HEK293T (cell line): ENCODE measurements at regions not wholly inside any gene's neighbourhood (a gene's known extent, or its start where the extent isn't known, plus 50 kb on each side); places are given as distances from the start of the nearest gene placed in this dataset.

ENCODE experiments used
- BHLHE40 ChIP-seq: fragments of 450-650 bp; IDR thresholded peaks from 2 replicates; pipeline ENCODE4 v1.6.1; 2016; ENCODE audit warnings: mild to moderate bottlenecking, moderate library complexity, borderline replicate concordance
- CTBP1 ChIP-seq: fragments of 450-650 bp; IDR thresholded peaks from 2 replicates; pipeline ENCODE4 v1.6.1; 2016; ENCODE audit warnings: borderline replicate concordance
- FOXA1 ChIP-seq: fragments of 450-650 bp; IDR thresholded peaks from 2 replicates; pipeline ENCODE4 v1.6.1; 2016; ENCODE audit warnings: mild to moderate bottlenecking
- FOXK2 ChIP-seq: fragments of 450-650 bp; IDR thresholded peaks from 2 replicates; pipeline ENCODE4 v1.6.1; 2016; ENCODE audit warnings: mild to moderate bottlenecking
- FOXM1 ChIP-seq: fragments of 450-650 bp; IDR thresholded peaks from 2 replicates; pipeline ENCODE4 v1.6.1; 2017; ENCODE audit warnings: mild to moderate bottlenecking, borderline replicate concordance
- L3MBTL2 ChIP-seq: fragments of 450-650 bp; conservative IDR thresholded peaks from 2 replicates; pipeline ENCODE4 v1.6.1; 2016; ENCODE audit warnings: mild to moderate bottlenecking
- SP1 ChIP-seq: fragments of 450-650 bp; IDR thresholded peaks from 2 replicates; pipeline ENCODE4 v1.6.1; 2017
- SUZ12 ChIP-seq: fragments of 450-650 bp; IDR thresholded peaks from 2 replicates; pipeline ENCODE4 v1.6.1; 2016; ENCODE audit warnings: mild to moderate bottlenecking
- TF ChIP-seq, protein P1 (sequence below): fragments of 450-650 bp; IDR thresholded peaks from 2 replicates; pipeline ENCODE4 v1.6.1; 2016

DNA sequence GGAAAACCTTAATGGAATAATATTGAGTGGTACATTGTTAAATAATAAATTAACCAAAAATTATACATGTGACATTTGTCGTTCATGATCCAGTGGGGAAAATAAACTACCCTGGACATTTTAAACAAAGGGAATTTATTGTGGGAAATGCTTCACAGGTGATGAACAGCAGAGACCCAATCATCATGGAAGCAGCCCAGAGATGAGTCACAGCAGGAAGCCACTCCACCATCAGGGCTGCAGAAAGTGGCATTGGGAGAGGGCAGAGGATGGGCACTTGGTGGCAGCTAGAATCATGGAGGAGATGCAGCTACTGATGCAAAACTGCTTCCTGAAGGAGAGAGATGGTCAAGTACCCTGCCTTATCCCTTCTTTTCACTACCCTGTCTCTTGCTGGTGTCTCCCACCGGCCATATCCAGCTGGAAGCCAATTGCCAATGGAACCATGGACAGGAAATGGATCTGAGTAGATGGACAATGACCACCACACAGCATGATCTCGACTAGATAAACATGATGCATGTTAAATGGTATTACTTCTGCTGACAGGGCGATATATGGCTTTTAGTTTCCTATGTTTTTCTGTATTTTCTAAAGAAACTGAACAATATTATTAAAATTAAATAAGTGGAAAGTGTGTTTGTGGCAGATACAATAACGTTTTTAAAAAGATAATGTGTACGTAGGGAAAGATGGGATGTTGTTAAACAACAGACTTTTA is 139.8 kb downstream of the RPIA start:
- TF ChIP-seq, protein P1, sequence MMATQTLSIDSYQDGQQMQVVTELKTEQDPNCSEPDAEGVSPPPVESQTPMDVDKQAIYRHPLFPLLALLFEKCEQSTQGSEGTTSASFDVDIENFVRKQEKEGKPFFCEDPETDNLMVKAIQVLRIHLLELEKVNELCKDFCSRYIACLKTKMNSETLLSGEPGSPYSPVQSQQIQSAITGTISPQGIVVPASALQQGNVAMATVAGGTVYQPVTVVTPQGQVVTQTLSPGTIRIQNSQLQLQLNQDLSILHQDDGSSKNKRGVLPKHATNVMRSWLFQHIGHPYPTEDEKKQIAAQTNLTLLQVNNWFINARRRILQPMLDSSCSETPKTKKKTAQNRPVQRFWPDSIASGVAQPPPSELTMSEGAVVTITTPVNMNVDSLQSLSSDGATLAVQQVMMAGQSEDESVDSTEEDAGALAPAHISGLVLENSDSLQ = no peak
- TF ChIP-seq SUZ12 = no peak
- TF ChIP-seq FOXA1 = no peak
- no peak for TF ChIP-seq FOXK2
- TF ChIP-seq L3MBTL2 = no peak
- TF ChIP-seq SP1 = no peak
- no peak for TF ChIP-seq BHLHE40
- no peak for TF ChIP-seq CTBP1
- no peak for TF ChIP-seq FOXM1
